Liver (tissue), 8 donors: ENCODE measurements at regions not wholly inside any gene's neighbourhood (a gene's known extent, or its start where the extent isn't known, plus 50 kb on each side); places are given as distances from the start of the nearest gene placed in this dataset.

Experiments
- DNase-seq: peaks from one replicate; pipeline ENCODE4 v3.0.0-alpha.2; 2017; ENCODE audit warnings: low spot score
- H3K27ac ChIP-seq, 2 donors: one replicate each; pipeline ENCODE4 v1.7.0; 2013; ENCODE audit warnings: inconsistent platforms in 2 of 2, low read length in 2 of 2, control low read depth in 1 of 2, low read depth in 1 of 2, mild to moderate bottlenecking in 1 of 2
- H3K27me3 ChIP-seq, 4 donors: one replicate each; pipeline versions ENCODE4 v1.6.1 to v1.7.0; 2013; ENCODE audit warnings: low read length in 3 of 4, inconsistent platforms in 1 of 4, mild to moderate bottlenecking in 1 of 4, moderate library complexity in 1 of 4; ENCODE audit not compliant: control insufficient read depth in 4 of 4, insufficient read depth in 4 of 4
- H3K36me3 ChIP-seq, 4 donors: one replicate each; pipeline versions ENCODE4 v1.6.1 to v1.7.0; 2013; ENCODE audit warnings: low read length in 3 of 4, mild to moderate bottlenecking in 3 of 4, low read depth in 1 of 4, moderate library complexity in 1 of 4; ENCODE audit not compliant: control insufficient read depth in 4 of 4, insufficient read depth in 3 of 4
- H3K4me1 ChIP-seq, 4 donors: one replicate each; pipeline versions ENCODE4 v1.6.1 to v1.7.0; 2013; ENCODE audit warnings: low read length in 3 of 4, mild to moderate bottlenecking in 3 of 4, moderate library complexity in 1 of 4; ENCODE audit not compliant: control insufficient read depth in 4 of 4, insufficient read depth in 4 of 4
- H3K4me3 ChIP-seq, 3 donors: one replicate each; pipeline versions ENCODE4 v1.6.1 to v1.7.0; 2013; ENCODE audit warnings: low read length in 3 of 3, control low read depth in 1 of 3, low read depth in 1 of 3, mild to moderate bottlenecking in 1 of 3
- H3K9ac ChIP-seq, 2 donors: one replicate each; pipeline ENCODE4 v1.7.0; 2013; ENCODE audit warnings: low read length in 2 of 2, mild to moderate bottlenecking in 2 of 2, moderate library complexity in 2 of 2, control low read depth in 1 of 2, low read depth in 1 of 2
- H3K9me3 ChIP-seq, 4 donors: one replicate each; pipeline versions ENCODE4 v1.6.1 to v1.7.0; 2013; ENCODE audit warnings: low read length in 3 of 4; ENCODE audit not compliant: control insufficient read depth in 4 of 4
- EGR1 ChIP-seq, 2 donors: IDR thresholded peaks; 2 replicates each; pipeline ENCODE4 v1.6.1; 2016 to 2018; ENCODE audit warnings: antibody characterized with exemption in 2 of 2, low read depth in 2 of 2
- FOXA1 ChIP-seq: IDR thresholded peaks from 2 replicates; pipeline ENCODE4 v1.6.1; 2016; ENCODE audit warnings: antibody characterized with exemption
- FOXA2 ChIP-seq: IDR thresholded peaks from 2 replicates; pipeline ENCODE4 v1.6.1; 2016; ENCODE audit warnings: antibody characterized with exemption
- GABPA ChIP-seq, 2 donors: IDR thresholded peaks in 1 of 2; conservative IDR thresholded peaks in 1 of 2; 2 replicates each; pipeline ENCODE4 v1.6.1; 2016; ENCODE audit warnings: antibody characterized with exemption in 2 of 2, mild to moderate bottlenecking in 1 of 2, moderate library complexity in 1 of 2
- HNF4A ChIP-seq, 2 donors: conservative IDR thresholded peaks; 2 replicates each; pipeline ENCODE4 v1.6.1; 2016; ENCODE audit warnings: antibody characterized with exemption in 2 of 2, mild to moderate bottlenecking in 2 of 2
- HNF4G ChIP-seq: IDR thresholded peaks from 2 replicates; pipeline ENCODE4 v1.6.1; 2016; ENCODE audit warnings: antibody characterized with exemption
- JUND ChIP-seq, 2 donors: IDR thresholded peaks; 2 replicates each; pipeline ENCODE4 v1.6.1; 2016; ENCODE audit warnings: antibody characterized with exemption in 2 of 2
- NR2F2 ChIP-seq: IDR thresholded peaks from 2 replicates; pipeline ENCODE4 v1.6.1; 2016; ENCODE audit warnings: antibody characterized with exemption
- RAD21 ChIP-seq, 2 donors: IDR thresholded peaks; 2 replicates each; pipeline ENCODE4 v1.6.1; 2016; ENCODE audit warnings: antibody characterized with exemption in 2 of 2, mild to moderate bottlenecking in 2 of 2
- RXRA ChIP-seq, 2 donors: IDR thresholded peaks; 2 replicates each; pipeline ENCODE4 v1.6.1; 2017 to 2018; ENCODE audit warnings: antibody characterized with exemption in 2 of 2, mild to moderate bottlenecking in 1 of 2
- SP1 ChIP-seq: IDR thresholded peaks from 2 replicates; pipeline ENCODE4 v1.6.1; 2018; ENCODE audit warnings: antibody characterized with exemption, mild to moderate bottlenecking
- TAF1 ChIP-seq: conservative IDR thresholded peaks from 2 replicates; pipeline ENCODE4 v1.6.1; 2016; ENCODE audit warnings: antibody characterized with exemption, mild to moderate bottlenecking
- YY1 ChIP-seq: IDR thresholded peaks from 2 replicates; pipeline ENCODE4 v1.6.1; 2016; ENCODE audit warnings: antibody characterized with exemption, mild to moderate bottlenecking
- WGBS: extraction: QIAGEN DNeasy Blood & Tissue Kit; methylation state at CpG from one replicate; pipeline ENCODE4 v1.1.7; 2013; 5-methylcytosine and 5-hydroxymethylcytosine counted together
- TF ChIP-seq, protein P1 (sequence below): fragments of 150-350 bp; IDR thresholded peaks from 2 replicates; pipeline ENCODE4 v1.5.1; 2017; ENCODE audit warnings: improper control_type of control experiment, low read depth, low read length; ENCODE audit not compliant: missing input control
- TF ChIP-seq, protein P2 (sequence below): IDR thresholded peaks from 2 replicates; pipeline ENCODE4 v1.6.1; 2016; ENCODE audit warnings: antibody characterized with exemption, mild to moderate bottlenecking
- TF ChIP-seq, protein P3 (sequence below): IDR thresholded peaks from 2 replicates; pipeline ENCODE4 v1.6.1; 2016; ENCODE audit warnings: antibody characterized with exemption
- TF ChIP-seq, protein P4 (sequence below): IDR thresholded peaks from 2 replicates; pipeline ENCODE4 v1.6.1; 2016; ENCODE audit warnings: antibody characterized with exemption
- TF ChIP-seq, protein P5 (sequence below): IDR thresholded peaks from 2 replicates; pipeline ENCODE4 v1.6.1; 2016; ENCODE audit warnings: antibody characterized with exemption
- donor health status: healthy.
- donor health status: healthy.
- donor health status: healthy.
- donor health status: healthy.
- donor health status: healthy.

DNA sequence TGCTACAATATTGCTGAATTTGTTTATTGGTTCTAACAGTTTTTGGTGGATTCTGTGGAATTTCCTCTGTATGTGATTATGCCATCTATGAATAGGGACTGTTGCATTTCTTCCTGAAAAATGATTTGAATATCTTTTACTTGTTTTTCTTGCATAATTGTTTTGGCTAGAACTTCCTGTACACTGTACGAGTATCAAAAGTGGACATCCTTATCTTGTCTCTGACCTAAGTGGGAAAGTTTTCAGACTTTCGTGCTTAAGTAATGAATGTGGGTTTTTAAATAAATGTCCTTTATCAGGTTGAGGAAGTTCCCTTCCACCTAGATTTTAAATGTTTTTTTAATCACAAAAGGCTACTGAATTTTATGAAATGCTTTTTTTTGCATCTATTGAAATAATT, 203.8 kb upstream of the ATP10A start:
- WGBS: 66% methylated on average over 2 of the region's 2 CpGs
- H3K4me1 ChIP-seq: no peaks in the 10 kb centered on the region
- no peak for DNase-seq
- H3K27ac ChIP-seq: no peak overlapping the region
- H3K9ac ChIP-seq: no peak overlapping the region
- TF ChIP-seq FOXA1: no peak
- TF ChIP-seq TAF1: no peak
- TF ChIP-seq, protein P1, sequence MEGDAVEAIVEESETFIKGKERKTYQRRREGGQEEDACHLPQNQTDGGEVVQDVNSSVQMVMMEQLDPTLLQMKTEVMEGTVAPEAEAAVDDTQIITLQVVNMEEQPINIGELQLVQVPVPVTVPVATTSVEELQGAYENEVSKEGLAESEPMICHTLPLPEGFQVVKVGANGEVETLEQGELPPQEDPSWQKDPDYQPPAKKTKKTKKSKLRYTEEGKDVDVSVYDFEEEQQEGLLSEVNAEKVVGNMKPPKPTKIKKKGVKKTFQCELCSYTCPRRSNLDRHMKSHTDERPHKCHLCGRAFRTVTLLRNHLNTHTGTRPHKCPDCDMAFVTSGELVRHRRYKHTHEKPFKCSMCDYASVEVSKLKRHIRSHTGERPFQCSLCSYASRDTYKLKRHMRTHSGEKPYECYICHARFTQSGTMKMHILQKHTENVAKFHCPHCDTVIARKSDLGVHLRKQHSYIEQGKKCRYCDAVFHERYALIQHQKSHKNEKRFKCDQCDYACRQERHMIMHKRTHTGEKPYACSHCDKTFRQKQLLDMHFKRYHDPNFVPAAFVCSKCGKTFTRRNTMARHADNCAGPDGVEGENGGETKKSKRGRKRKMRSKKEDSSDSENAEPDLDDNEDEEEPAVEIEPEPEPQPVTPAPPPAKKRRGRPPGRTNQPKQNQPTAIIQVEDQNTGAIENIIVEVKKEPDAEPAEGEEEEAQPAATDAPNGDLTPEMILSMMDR: no peak
- TF ChIP-seq SP1: no peak
- TF ChIP-seq RAD21 (IDR thresholded peaks at IDR 0.05): no peak
- no peak for TF ChIP-seq NR2F2
- TF ChIP-seq FOXA2: no peak
- no peak for TF ChIP-seq EGR1 (IDR thresholded peaks at IDR 0.05; ENCODE audit: low read depth in 2 of 2)
- TF ChIP-seq HNF4A (conservative IDR thresholded peaks at IDR 0.05): no peak
- no peaks in the 10 kb centered on the region for H3K36me3 ChIP-seq
- no peaks in the 10 kb centered on the region for H3K27me3 ChIP-seq
- no peaks in the 10 kb centered on the region for H3K9me3 ChIP-seq
- H3K4me3 ChIP-seq: no peak overlapping the region

DNA sequence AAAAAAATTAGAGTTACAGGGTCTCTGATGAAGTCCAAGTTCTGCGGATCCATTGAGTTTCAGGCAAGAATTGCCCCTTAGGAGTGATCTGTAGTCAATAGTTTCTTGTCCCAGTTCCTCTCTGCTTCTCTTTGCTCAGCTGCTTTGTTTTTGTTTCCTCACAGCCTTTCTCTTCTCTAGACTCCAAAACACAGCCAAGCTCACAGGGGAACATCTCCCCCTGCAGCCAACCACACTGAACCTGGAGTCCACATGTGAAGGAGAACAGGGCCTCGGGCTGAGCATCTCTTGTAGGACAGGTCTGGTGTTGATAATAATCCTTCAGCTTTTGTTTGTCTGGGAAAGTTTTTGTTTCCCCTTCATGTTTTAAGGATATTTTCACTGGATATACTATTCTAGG, 202.6 kb upstream of the ATP10A start:
- peaks cover 0 to 2% (median 0%) of the 10 kb centered on the region in 4 donors for H3K27me3 ChIP-seq
- TF ChIP-seq, protein P1: no peak
- no peak for TF ChIP-seq FOXA1
- TF ChIP-seq EGR1 (IDR thresholded peaks at IDR 0.05; ENCODE audit: low read depth in 2 of 2): no peak
- TF ChIP-seq RAD21 (IDR thresholded peaks at IDR 0.05): no peak
- no peak for TF ChIP-seq YY1
- TF ChIP-seq RXRA (IDR thresholded peaks at IDR 0.05): no peak
- TF ChIP-seq HNF4A (conservative IDR thresholded peaks at IDR 0.05): no peak
- no peak for TF ChIP-seq FOXA2
- TF ChIP-seq JUND (IDR thresholded peaks at IDR 0.05): no peak
- no peak for TF ChIP-seq NR2F2
- TF ChIP-seq, protein P2, sequence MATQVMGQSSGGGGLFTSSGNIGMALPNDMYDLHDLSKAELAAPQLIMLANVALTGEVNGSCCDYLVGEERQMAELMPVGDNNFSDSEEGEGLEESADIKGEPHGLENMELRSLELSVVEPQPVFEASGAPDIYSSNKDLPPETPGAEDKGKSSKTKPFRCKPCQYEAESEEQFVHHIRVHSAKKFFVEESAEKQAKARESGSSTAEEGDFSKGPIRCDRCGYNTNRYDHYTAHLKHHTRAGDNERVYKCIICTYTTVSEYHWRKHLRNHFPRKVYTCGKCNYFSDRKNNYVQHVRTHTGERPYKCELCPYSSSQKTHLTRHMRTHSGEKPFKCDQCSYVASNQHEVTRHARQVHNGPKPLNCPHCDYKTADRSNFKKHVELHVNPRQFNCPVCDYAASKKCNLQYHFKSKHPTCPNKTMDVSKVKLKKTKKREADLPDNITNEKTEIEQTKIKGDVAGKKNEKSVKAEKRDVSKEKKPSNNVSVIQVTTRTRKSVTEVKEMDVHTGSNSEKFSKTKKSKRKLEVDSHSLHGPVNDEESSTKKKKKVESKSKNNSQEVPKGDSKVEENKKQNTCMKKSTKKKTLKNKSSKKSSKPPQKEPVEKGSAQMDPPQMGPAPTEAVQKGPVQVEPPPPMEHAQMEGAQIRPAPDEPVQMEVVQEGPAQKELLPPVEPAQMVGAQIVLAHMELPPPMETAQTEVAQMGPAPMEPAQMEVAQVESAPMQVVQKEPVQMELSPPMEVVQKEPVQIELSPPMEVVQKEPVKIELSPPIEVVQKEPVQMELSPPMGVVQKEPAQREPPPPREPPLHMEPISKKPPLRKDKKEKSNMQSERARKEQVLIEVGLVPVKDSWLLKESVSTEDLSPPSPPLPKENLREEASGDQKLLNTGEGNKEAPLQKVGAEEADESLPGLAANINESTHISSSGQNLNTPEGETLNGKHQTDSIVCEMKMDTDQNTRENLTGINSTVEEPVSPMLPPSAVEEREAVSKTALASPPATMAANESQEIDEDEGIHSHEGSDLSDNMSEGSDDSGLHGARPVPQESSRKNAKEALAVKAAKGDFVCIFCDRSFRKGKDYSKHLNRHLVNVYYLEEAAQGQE: no peak
- TF ChIP-seq, protein P3, sequence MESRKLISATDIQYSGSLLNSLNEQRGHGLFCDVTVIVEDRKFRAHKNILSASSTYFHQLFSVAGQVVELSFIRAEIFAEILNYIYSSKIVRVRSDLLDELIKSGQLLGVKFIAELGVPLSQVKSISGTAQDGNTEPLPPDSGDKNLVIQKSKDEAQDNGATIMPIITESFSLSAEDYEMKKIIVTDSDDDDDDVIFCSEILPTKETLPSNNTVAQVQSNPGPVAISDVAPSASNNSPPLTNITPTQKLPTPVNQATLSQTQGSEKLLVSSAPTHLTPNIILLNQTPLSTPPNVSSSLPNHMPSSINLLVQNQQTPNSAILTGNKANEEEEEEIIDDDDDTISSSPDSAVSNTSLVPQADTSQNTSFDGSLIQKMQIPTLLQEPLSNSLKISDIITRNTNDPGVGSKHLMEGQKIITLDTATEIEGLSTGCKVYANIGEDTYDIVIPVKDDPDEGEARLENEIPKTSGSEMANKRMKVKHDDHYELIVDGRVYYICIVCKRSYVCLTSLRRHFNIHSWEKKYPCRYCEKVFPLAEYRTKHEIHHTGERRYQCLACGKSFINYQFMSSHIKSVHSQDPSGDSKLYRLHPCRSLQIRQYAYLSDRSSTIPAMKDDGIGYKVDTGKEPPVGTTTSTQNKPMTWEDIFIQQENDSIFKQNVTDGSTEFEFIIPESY: no peak
- TF ChIP-seq SP1: no peak
- TF ChIP-seq, protein P4, sequence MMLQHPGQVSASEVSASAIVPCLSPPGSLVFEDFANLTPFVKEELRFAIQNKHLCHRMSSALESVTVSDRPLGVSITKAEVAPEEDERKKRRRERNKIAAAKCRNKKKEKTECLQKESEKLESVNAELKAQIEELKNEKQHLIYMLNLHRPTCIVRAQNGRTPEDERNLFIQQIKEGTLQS: no peak
- TF ChIP-seq, protein P5, sequence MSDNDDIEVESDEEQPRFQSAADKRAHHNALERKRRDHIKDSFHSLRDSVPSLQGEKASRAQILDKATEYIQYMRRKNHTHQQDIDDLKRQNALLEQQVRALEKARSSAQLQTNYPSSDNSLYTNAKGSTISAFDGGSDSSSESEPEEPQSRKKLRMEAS: no peak
- TF ChIP-seq GABPA (IDR thresholded peaks at IDR 0.05 in 1 of 2, conservative IDR thresholded peaks at IDR 0.05 in 1 of 2): no peak
- no peak for TF ChIP-seq HNF4G
- TF ChIP-seq TAF1: no peak
- no peaks in the 10 kb centered on the region for H3K9me3 ChIP-seq
- H3K36me3 ChIP-seq: no peaks in the 10 kb centered on the region
- no peak overlapping the region for H3K4me3 ChIP-seq
- no peak overlapping the region for H3K9ac ChIP-seq
- H3K4me1 ChIP-seq: no peaks in the 10 kb centered on the region
- 81% methylated on average over 2 of the region's 2 CpGs for WGBS
- no peak overlapping the region for H3K27ac ChIP-seq
- DNase-seq: no peak
